ENCODE measurements at regions not wholly inside any gene's neighbourhood (a gene's known extent, or its start where the extent isn't known, plus 50 kb on each side); places are given as distances from the start of the nearest gene placed in this dataset.

DNA sequence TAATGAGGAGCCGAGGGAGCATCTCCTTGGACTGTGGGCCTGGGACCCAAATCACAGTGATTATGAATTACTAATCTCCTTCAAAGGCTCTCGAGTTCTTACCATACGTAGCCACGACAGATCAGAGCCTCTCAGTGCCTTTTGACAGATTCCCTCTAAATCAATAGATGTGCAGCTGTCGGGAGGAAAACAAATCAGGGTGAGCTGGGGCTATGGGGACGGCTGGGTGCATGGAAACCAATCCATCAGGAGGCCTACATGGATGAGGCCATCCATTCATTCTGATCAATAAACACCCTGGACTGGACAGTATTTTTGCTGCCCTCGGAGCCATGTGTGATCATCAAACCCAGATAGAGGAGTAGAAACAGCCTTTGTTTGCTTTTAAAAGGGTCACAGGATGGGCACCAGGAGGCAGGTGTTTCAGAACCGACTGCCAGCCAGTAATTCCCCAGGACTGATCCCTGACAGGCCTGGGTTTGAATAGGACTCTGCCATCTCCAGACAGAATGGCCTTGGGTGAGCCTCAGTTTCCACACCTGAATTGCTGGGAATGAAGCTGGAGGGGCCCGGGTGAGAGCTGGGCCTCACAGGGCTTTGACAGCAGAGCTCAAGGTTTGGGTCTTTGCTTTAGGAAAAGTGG lies 532.8 kb downstream of the MATN1 start (continued):
- TF ChIP-seq, protein P1, sequence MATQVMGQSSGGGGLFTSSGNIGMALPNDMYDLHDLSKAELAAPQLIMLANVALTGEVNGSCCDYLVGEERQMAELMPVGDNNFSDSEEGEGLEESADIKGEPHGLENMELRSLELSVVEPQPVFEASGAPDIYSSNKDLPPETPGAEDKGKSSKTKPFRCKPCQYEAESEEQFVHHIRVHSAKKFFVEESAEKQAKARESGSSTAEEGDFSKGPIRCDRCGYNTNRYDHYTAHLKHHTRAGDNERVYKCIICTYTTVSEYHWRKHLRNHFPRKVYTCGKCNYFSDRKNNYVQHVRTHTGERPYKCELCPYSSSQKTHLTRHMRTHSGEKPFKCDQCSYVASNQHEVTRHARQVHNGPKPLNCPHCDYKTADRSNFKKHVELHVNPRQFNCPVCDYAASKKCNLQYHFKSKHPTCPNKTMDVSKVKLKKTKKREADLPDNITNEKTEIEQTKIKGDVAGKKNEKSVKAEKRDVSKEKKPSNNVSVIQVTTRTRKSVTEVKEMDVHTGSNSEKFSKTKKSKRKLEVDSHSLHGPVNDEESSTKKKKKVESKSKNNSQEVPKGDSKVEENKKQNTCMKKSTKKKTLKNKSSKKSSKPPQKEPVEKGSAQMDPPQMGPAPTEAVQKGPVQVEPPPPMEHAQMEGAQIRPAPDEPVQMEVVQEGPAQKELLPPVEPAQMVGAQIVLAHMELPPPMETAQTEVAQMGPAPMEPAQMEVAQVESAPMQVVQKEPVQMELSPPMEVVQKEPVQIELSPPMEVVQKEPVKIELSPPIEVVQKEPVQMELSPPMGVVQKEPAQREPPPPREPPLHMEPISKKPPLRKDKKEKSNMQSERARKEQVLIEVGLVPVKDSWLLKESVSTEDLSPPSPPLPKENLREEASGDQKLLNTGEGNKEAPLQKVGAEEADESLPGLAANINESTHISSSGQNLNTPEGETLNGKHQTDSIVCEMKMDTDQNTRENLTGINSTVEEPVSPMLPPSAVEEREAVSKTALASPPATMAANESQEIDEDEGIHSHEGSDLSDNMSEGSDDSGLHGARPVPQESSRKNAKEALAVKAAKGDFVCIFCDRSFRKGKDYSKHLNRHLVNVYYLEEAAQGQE (IDR thresholded peaks at IDR 0.05; ENCODE audit: low read depth), result no peak

DNA sequence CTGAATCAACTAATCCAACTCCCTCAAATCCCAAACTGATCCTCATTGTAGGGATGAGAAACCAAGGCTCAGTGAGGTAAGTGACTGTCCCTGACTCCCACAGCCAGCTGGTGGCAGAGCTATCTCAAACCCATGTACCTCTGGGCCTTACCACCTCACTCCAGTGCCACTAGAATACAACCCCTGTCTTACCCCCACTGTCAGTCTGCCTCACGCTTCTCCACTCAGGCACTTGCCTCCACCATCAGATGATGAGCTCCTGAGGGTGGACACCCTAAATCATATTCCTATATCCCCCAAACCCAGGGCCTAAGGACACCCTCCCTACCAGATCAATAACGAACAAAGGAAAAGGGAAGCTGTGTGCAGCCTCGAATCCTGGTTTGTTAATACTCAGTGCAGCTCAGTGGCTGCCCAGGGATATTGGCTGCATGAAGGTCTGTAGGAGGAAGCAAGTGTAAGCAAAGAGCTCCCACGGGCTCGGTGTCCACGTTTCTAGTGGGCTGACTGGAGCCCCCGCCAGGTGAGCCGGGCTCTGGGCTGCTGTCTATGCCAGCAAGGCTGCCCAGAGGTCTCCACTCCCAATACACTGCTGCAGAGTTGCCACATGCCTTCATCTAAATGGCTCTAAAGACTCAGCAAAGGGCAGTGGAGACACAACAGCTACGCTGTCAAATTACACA lies 533.4 kb downstream of the MATN1 start:
- BruUV-seq (replicated peaks), result no TSS peak
- Histone ChIP-seq H2AFZ (ENCODE audit: low read depth, low read length, poor library complexity, severe bottlenecking) (no peak overlapping the region), H3K27ac (ENCODE audit: low read depth, low read length) (no peak overlapping the region), H3K79me2 (ENCODE audit: insufficient read depth, low read length) (no peaks in the 10 kb centered on the region), H3K4me3 (replicated peaks in 1 of 2; ENCODE audit: low read depth in 1 of 2, low read length in 2 of 2) (no peak overlapping the region), H3K4me1 (ENCODE audit: control insufficient read depth in 1 of 2, insufficient read depth in 2 of 2, low read length in 2 of 2) (peaks cover 5 to 11% of the 10 kb centered on the region in 2 experiments; a peak in 3 of 4 replicates), H3K27me3 (ENCODE audit: insufficient read depth, low read length) (peaks cover 19% of the 10 kb centered on the region; the same call in 1 of the 2 replicates), H3K9me2 (ENCODE audit: insufficient read depth) (no peaks in the 10 kb centered on the region), H3K36me3 (ENCODE audit: control insufficient read depth in 1 of 2, insufficient read depth in 2 of 2, low read length in 2 of 2) (no peaks in the 10 kb centered on the region), H3K4me2 (ENCODE audit: low read length) (no peak overlapping the region), H3K9me3 (ENCODE audit: control insufficient read depth in 1 of 2, insufficient read depth in 1 of 2, low read depth in 1 of 2, low read length in 2 of 2) (no peaks in the 10 kb centered on the region), H3K9ac (ENCODE audit: low read length) (no peak overlapping the region), H4K20me1 (ENCODE audit: insufficient read depth) (no peaks in the 10 kb centered on the region)
- ATAC-seq (no peak), DNase-seq (ENCODE audit: low read depth, low spot score) (no peak)
- intact Hi-C loops (cut with micrococcal nuclease), result no loop called here
- RAD21 ChIA-PET (ENCODE audit: low non-redundant PET in 1 of 2, low total read pairs in 2 of 2, uncharacterized antibody in 2 of 2, unreplicated experiment in 2 of 2), result no interaction called here
- CTCF ChIA-PET, result no interaction called here
- POLR2A ChIA-PET, result no interaction called here
- TF ChIP-seq POLR2AphosphoS5 (IDR thresholded peaks at IDR 0.05; ENCODE audit: low read depth, low read length) (no peak), ZNF274 (IDR thresholded peaks at IDR 0.05; ENCODE audit: low read depth, low read length) (no peak), EZH2phosphoT487 (IDR thresholded peaks at IDR 0.05; ENCODE audit: borderline replicate concordance) (no peak), CBX3 (IDR thresholded peaks at IDR 0.05; ENCODE audit: low read depth) (no peak), JUND (IDR thresholded peaks at IDR 0.05) (no peak), ELF1 (IDR thresholded peaks at IDR 0.05; ENCODE audit: borderline replicate concordance, low read depth) (no peak), SP1 (IDR thresholded peaks at IDR 0.05; ENCODE audit: low read depth) (no peak), POLR2A (IDR thresholded peaks at IDR 0.05; ENCODE audit: borderline replicate concordance, extremely low read depth, insufficient read depth, insufficient read length) (no peak), ZFX (IDR thresholded peaks at IDR 0.05) (no peak), FOSL1 (IDR thresholded peaks at IDR 0.05; ENCODE audit: low read depth) (no peak), EZH2 (IDR thresholded peaks at IDR 0.05) (no peak), SRF (IDR thresholded peaks at IDR 0.05; ENCODE audit: low read depth) (no peak), EGR1 (IDR thresholded peaks at IDR 0.05; ENCODE audit: low read depth) (no peak)
- TF ChIP-seq, protein P1 (IDR thresholded peaks at IDR 0.05; ENCODE audit: low read depth), result no peak
- TF ChIP-seq, protein P2, sequence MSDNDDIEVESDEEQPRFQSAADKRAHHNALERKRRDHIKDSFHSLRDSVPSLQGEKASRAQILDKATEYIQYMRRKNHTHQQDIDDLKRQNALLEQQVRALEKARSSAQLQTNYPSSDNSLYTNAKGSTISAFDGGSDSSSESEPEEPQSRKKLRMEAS (IDR thresholded peaks at IDR 0.05), result no peak
- TF ChIP-seq, protein P3, sequence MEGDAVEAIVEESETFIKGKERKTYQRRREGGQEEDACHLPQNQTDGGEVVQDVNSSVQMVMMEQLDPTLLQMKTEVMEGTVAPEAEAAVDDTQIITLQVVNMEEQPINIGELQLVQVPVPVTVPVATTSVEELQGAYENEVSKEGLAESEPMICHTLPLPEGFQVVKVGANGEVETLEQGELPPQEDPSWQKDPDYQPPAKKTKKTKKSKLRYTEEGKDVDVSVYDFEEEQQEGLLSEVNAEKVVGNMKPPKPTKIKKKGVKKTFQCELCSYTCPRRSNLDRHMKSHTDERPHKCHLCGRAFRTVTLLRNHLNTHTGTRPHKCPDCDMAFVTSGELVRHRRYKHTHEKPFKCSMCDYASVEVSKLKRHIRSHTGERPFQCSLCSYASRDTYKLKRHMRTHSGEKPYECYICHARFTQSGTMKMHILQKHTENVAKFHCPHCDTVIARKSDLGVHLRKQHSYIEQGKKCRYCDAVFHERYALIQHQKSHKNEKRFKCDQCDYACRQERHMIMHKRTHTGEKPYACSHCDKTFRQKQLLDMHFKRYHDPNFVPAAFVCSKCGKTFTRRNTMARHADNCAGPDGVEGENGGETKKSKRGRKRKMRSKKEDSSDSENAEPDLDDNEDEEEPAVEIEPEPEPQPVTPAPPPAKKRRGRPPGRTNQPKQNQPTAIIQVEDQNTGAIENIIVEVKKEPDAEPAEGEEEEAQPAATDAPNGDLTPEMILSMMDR (IDR thresholded peaks at IDR 0.05 in 2 of 3, conservative IDR thresholded peaks at IDR 0.05 in 1 of 3; ENCODE audit: borderline replicate concordance in 1 of 3, insufficient read depth in 1 of 3, low read depth in 2 of 3, low read length in 2 of 3), result no peak

Data from HCT116 (cell line).